GM12878 (cell line): ENCODE measurements at regions not wholly inside any gene's neighbourhood (a gene's known extent, or its start where the extent isn't known, plus 50 kb on each side); places are given as distances from the start of the nearest gene placed in this dataset.

Source experiments
- ASH2L ChIP-seq: fragments of 300-600, 200-600 bp; sonication (generic); IDR thresholded peaks from 2 replicates; pipeline ENCODE4 v1.6.1; 2017; ENCODE audit warnings: low read depth, mild to moderate bottlenecking, borderline replicate concordance
- BCL11A ChIP-seq: IDR thresholded peaks from 2 replicates; pipeline ENCODE4 v1.6.1; 2011; ENCODE audit warnings: low read depth, low read length
- BHLHE40 ChIP-seq, 2 experiments: fragments of 450-650 bp in 1 of 2; IDR thresholded peaks; 2 replicates each; pipeline ENCODE4 v1.6.1; 2011 to 2017; ENCODE audit warnings: low read depth in 2 of 2, borderline replicate concordance in 1 of 2, improper control_type of control experiment in 1 of 2, low read length in 1 of 2, mild to moderate bottlenecking in 1 of 2
- CBFB ChIP-seq: IDR thresholded peaks from 2 replicates; pipeline ENCODE4 v1.6.1; 2016; ENCODE audit warnings: antibody characterized with exemption, low read depth
- FOXK2 ChIP-seq: fragments of 450-650 bp; IDR thresholded peaks from 2 replicates; pipeline ENCODE4 v1.6.1; 2017; ENCODE audit warnings: mild to moderate bottlenecking, moderate library complexity
- FOXM1 ChIP-seq: IDR thresholded peaks from 2 replicates; pipeline ENCODE4 v1.6.1; 2012; ENCODE audit warnings: low read depth, mild to moderate bottlenecking, inconsistent platforms, low read length, moderate library complexity
- GABPA ChIP-seq: IDR thresholded peaks from 2 replicates; pipeline ENCODE4 v1.6.1; 2014; ENCODE audit warnings: antibody characterized with exemption, low read depth, mild to moderate bottlenecking, inconsistent platforms
- GATAD2B ChIP-seq: fragments of 450-650 bp; conservative IDR thresholded peaks from 2 replicates; pipeline ENCODE4 v1.6.1; 2017; ENCODE audit warnings: low read depth, mild to moderate bottlenecking, moderate library complexity
- JUNB ChIP-seq: IDR thresholded peaks from 2 replicates; pipeline ENCODE4 v1.6.1; 2016; ENCODE audit warnings: antibody characterized with exemption, mild to moderate bottlenecking
- JUND ChIP-seq: IDR thresholded peaks from 2 replicates; pipeline ENCODE4 v1.6.1; 2012; ENCODE audit warnings: low read depth, mild to moderate bottlenecking, low read length, improper control_type of control experiment, moderate library complexity
- NR2C1 ChIP-seq: fragments of 450-650 bp; IDR thresholded peaks from 2 replicates; pipeline ENCODE4 v1.6.1; 2017; ENCODE audit warnings: antibody characterized with exemption, mild to moderate bottlenecking, moderate library complexity
- PAX5 ChIP-seq: IDR thresholded peaks from 2 replicates; pipeline ENCODE4 v1.6.1; 2011; ENCODE audit warnings: low read depth, low read length, borderline replicate concordance
- POLR2AphosphoS5 ChIP-seq: IDR thresholded peaks from 2 replicates; pipeline ENCODE4 v1.6.1; 2011; ENCODE audit warnings: mild to moderate bottlenecking, low read length, inconsistent platforms
- POU2F2 ChIP-seq: IDR thresholded peaks from 3 replicates; pipeline ENCODE4 v1.6.1; 2011; ENCODE audit warnings: low read depth, mild to moderate bottlenecking, low read length, borderline replicate concordance
- RAD21 ChIP-seq: IDR thresholded peaks from 2 replicates; pipeline ENCODE4 v1.6.1; 2011; ENCODE audit warnings: mild to moderate bottlenecking, low read depth, low read length, moderate library complexity; ENCODE audit not compliant: insufficient read depth
- RB1 ChIP-seq: fragments of 450-650 bp; formaldehyde crosslinking; IDR thresholded peaks from 2 replicates; pipeline ENCODE4 v1.6.1; 2017; ENCODE audit warnings: mild to moderate bottlenecking, borderline replicate concordance
- RUNX3 ChIP-seq: IDR thresholded peaks from 2 replicates; pipeline ENCODE4 v1.6.1; 2012; ENCODE audit warnings: low read length, inconsistent platforms
- SPI1 ChIP-seq: IDR thresholded peaks from 2 replicates; pipeline ENCODE4 v1.6.1; 2011; ENCODE audit warnings: low read depth, mild to moderate bottlenecking, low read length, moderate library complexity, borderline replicate concordance; ENCODE audit not compliant: insufficient read depth
- TCF12 ChIP-seq: IDR thresholded peaks from 2 replicates; pipeline ENCODE4 v1.6.1; 2011; ENCODE audit warnings: low read depth, mild to moderate bottlenecking, low read length
- TF ChIP-seq, protein P1 (sequence below): IDR thresholded peaks from 2 replicates; pipeline ENCODE4 v1.6.1; 2012; ENCODE audit warnings: low read length, inconsistent platforms
- TF ChIP-seq, protein P2 (sequence below): fragments of 450-650 bp; IDR thresholded peaks from 2 replicates; pipeline ENCODE4 v1.6.1; 2016; ENCODE audit warnings: mild to moderate bottlenecking, moderate library complexity, borderline replicate concordance
- TF ChIP-seq, protein P3 (sequence below): fragments of 450-650 bp; IDR thresholded peaks from 2 replicates; pipeline ENCODE4 v1.6.1; 2018; ENCODE audit warnings: mild to moderate bottlenecking, low read depth, moderate library complexity; ENCODE audit not compliant: partially characterized antibody

DNA sequence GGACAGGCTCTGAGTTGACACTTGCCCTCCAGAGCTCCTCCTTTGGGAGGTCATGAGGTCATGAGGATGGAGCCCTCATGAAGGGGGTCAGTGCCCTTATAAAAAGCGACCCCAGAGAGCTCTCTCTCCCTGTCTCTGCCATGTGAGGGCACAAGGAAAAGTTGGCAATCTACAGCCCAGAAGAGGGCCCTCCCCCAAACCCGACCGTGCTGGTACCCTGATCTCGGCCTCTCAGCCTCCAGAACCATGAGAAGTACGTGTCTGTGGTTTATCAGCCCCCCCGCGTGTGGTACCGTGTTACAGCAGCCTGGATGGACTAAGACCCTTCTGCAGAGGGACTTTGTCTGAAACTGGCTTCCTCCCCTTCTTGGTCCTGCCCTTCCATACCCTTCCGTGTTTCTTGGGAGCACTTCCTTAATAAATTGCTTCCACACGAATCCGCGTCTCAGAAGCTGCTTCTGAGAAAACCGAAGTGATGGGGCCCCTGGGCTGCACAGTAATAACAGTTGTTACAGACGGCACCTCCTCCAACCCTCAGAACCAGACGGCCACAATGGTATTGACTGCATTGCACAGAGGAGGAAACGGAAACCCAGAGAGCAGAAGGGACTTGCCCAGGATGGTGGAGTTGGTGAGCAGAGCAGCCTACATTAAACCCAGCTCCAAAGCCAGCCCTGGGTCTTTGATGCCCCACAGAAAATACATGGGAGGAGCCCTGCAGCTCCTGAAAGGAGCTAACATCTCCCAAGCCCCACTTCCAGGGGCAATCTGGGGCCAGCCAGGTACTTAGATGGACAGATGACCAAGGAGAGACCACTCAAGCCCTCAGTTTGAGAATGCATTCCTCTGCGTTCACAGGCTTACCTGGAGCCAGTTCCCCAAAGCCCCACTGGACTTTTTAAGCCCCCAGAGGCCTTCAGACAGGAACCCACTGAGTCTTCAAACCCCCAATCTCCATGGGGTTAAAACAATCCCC lies 242.7 kb downstream of the BCOR start (continued):
- TF ChIP-seq, protein P1, sequence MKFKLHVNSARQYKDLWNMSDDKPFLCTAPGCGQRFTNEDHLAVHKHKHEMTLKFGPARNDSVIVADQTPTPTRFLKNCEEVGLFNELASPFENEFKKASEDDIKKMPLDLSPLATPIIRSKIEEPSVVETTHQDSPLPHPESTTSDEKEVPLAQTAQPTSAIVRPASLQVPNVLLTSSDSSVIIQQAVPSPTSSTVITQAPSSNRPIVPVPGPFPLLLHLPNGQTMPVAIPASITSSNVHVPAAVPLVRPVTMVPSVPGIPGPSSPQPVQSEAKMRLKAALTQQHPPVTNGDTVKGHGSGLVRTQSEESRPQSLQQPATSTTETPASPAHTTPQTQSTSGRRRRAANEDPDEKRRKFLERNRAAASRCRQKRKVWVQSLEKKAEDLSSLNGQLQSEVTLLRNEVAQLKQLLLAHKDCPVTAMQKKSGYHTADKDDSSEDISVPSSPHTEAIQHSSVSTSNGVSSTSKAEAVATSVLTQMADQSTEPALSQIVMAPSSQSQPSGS = peak; percentile 54; the same call in 1 of the 2 replicates
- TF ChIP-seq POLR2AphosphoS5 = peak; percentile 75
- TF ChIP-seq JUNB = peak; percentile 71
- peak; percentile 73 for TF ChIP-seq FOXM1
- TF ChIP-seq CBFB = peak; percentile 25; the same call in 1 of the 2 replicates
- peak; percentile 53; the same call in 1 of the 2 replicates for TF ChIP-seq NR2C1
- peak; percentile 70 for TF ChIP-seq BCL11A
- no peak for TF ChIP-seq FOXK2
- TF ChIP-seq RAD21 = peak; percentile 35
- TF ChIP-seq, protein P2, sequence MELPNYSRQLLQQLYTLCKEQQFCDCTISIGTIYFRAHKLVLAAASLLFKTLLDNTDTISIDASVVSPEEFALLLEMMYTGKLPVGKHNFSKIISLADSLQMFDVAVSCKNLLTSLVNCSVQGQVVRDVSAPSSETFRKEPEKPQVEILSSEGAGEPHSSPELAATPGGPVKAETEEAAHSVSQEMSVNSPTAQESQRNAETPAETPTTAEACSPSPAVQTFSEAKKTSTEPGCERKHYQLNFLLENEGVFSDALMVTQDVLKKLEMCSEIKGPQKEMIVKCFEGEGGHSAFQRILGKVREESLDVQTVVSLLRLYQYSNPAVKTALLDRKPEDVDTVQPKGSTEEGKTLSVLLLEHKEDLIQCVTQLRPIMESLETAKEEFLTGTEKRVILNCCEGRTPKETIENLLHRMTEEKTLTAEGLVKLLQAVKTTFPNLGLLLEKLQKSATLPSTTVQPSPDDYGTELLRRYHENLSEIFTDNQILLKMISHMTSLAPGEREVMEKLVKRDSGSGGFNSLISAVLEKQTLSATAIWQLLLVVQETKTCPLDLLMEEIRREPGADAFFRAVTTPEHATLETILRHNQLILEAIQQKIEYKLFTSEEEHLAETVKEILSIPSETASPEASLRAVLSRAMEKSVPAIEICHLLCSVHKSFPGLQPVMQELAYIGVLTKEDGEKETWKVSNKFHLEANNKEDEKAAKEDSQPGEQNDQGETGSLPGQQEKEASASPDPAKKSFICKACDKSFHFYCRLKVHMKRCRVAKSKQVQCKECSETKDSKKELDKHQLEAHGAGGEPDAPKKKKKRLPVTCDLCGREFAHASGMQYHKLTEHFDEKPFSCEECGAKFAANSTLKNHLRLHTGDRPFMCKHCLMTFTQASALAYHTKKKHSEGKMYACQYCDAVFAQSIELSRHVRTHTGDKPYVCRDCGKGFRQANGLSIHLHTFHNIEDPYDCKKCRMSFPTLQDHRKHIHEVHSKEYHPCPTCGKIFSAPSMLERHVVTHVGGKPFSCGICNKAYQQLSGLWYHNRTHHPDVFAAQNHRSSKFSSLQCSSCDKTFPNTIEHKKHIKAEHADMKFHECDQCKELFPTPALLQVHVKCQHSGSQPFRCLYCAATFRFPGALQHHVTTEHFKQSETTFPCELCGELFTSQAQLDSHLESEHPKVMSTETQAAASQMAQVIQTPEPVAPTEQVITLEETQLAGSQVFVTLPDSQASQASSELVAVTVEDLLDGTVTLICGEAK = peak; percentile 44; the same call in 1 of the 2 replicates
- TF ChIP-seq GATAD2B = no peak
- peak; percentile 61; the same call in 1 of the 2 replicates for TF ChIP-seq JUND
- TF ChIP-seq, protein P3, sequence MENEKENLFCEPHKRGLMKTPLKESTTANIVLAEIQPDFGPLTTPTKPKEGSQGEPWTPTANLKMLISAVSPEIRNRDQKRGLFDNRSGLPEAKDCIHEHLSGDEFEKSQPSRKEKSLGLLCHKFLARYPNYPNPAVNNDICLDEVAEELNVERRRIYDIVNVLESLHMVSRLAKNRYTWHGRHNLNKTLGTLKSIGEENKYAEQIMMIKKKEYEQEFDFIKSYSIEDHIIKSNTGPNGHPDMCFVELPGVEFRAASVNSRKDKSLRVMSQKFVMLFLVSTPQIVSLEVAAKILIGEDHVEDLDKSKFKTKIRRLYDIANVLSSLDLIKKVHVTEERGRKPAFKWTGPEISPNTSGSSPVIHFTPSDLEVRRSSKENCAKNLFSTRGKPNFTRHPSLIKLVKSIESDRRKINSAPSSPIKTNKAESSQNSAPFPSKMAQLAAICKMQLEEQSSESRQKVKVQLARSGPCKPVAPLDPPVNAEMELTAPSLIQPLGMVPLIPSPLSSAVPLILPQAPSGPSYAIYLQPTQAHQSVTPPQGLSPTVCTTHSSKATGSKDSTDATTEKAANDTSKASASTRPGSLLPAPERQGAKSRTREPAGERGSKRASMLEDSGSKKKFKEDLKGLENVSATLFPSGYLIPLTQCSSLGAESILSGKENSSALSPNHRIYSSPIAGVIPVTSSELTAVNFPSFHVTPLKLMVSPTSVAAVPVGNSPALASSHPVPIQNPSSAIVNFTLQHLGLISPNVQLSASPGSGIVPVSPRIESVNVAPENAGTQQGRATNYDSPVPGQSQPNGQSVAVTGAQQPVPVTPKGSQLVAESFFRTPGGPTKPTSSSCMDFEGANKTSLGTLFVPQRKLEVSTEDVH = no peak
- 0 out of 3 replicates have a peak, but pooled peaks have one; percentile 49 for TF ChIP-seq POU2F2
- TF ChIP-seq TCF12 = peak; percentile 71; the same call in 1 of the 2 replicates
- peak; percentile 91 for TF ChIP-seq RUNX3
- TF ChIP-seq ASH2L = peak; percentile 76; the same call in 1 of the 2 replicates
- peak; percentile 83 for TF ChIP-seq PAX5
- TF ChIP-seq GABPA = peak; percentile 48; the same call in 1 of the 2 replicates
- TF ChIP-seq BHLHE40 (IDR thresholded peaks at IDR 0.05; ENCODE audit: borderline replicate concordance in 1 of 2, low read depth in 2 of 2, low read length in 1 of 2) = peak; percentile 20 to 53; a peak in 1 of 4 replicates
- no peak for TF ChIP-seq RB1
- TF ChIP-seq SPI1 = peak; percentile 68
